GM21447 (cell line): ENCODE measurements at regions not wholly inside any gene's neighbourhood (a gene's known extent, or its start where the extent isn't known, plus 50 kb on each side); places are given as distances from the start of the nearest gene placed in this dataset.
"Not testable (repeated sequence)": the region's sequence is repeated elsewhere in the genome, so short reads cannot be mapped to it uniquely, and the experiment has no call there.

Experiments used
- ATAC-seq: cut with Tn5 transposase; IDR thresholded peaks from one replicate; pipeline ENCODE4 v1.9.1; 2021; ENCODE audit not compliant: unreplicated experiment

GRCh38 chr6:140041571-140042332 lies 667.3 kb upstream of the CITED2 start:
- no peak for ATAC-seq

DNA sequence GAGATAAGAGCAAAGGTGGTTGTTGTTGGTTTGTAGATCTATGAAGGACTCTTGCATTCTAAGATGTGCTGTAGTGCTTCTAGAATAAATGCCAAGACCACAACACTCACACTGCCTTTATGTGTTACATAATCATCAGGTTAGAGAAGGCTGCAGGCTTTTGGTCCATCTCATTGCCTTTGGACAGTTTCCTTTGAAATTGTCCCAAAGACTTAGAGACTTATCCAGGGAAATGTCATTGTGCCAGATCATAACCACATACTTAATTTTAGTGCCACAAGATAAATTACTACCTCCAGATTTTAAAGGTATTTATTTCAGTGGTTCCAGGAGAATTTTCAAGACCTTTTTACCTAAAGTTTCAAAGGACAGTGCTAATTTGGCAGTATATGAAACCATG lies 666.6 kb upstream of the CITED2 start:
- no peak for ATAC-seq

- ATAC-seq = no peak
These were observed 665.9 kb upstream of the CITED2 start for GRCh38 chr6:140040396-140040795.

- no peak for ATAC-seq
These were observed 664.9 kb upstream of the CITED2 start for GRCh38 chr6:140039364-140039763.

DNA sequence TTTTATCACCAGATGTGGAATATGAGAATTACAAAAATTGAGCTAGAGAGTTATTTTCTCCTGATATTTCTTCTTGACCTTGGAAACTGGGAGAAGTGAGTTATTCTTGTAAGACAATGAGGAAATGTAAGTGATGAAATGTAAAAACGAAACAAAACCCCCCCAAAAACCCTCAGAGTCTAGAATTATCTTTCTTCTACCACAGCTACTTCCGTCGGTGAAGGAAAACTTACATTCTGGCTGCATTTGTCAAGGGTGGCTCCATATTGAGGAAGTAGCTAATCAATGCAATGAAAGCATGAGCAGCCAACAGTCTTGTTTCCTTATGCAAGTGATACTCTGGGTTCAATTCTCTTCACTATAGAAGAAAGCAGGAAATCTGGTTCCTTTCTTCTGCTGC lies 661.7 kb upstream of the CITED2 start:
- ATAC-seq = no peak

DNA sequence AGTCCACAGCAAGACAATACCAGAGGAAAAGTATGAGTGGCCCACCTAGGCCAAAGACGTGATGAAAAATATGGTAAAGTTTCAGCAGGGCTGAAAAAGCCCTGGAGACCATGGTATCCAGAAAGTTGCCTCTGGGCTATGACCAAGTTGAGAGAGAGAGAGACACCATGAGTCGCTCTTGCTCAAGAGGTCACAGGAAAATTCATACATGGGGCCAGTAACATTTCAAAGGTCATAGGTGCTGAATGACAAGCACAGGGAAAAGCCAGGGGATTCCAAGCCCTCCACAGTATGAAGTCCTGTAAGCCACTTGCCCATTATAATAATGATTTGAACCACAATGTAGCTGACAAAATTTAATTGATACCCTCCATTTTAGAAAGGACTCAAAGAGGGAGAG lies 657.7 kb upstream of the CITED2 start:
- ATAC-seq = no peak

GRCh38 chr6:140029551-140029950 lies 655.1 kb upstream of the CITED2 start:
- no peak for ATAC-seq

DNA sequence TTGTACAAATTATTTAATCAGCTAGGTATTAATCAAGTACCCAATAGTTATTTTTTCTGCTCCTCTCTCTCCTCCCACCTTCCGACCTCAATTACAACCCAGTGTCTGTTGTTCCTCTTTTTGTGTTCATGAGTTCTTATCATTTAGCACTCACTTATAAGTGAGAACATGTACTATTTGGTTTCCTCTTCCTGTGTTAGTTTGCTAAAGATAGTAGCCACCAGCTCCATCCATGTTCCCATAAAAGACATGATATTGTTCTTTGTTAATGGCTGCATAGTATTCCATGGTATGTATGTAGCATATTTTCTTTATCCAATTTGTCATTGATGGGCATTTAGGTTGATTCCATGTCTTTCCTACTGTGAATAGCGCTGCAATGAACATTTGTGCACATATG lies 652.8 kb upstream of the CITED2 start:
- no peak for ATAC-seq

GRCh38 chr6:140026546-140026945 lies 652.1 kb upstream of the CITED2 start:
- ATAC-seq = no peak

- no peak for ATAC-seq
These were observed 650.7 kb upstream of the CITED2 start for GRCh38 chr6:140025171-140025570.

DNA sequence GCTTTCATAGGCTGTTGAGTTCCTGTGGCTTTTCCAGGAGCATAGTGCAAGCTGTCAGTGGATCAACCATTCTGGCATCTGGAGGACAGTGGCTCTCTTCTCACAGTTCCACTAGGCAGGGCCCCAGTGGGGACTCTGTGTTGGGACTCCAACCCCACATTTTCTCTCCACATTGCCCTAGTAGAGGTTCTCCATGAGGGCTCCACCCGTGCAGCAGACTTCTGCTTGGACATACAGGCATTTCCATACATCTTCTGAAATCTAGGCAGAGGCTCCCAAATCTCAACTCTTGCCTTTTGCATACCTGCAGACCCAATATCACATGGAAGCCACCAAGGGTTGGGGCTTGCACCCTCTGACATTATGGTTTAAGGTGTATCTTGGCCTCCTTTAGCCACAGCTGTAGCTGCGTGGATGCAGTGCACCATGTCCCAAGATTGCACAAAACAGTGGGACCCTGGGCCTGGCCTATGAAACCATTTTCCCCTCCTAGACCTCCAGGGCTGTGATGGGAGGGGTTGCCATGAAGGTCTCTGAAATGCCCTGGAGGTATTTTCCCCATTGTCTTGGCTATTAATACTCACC lies 645.9 kb upstream of the CITED2 start:
- ATAC-seq = no peak

DNA sequence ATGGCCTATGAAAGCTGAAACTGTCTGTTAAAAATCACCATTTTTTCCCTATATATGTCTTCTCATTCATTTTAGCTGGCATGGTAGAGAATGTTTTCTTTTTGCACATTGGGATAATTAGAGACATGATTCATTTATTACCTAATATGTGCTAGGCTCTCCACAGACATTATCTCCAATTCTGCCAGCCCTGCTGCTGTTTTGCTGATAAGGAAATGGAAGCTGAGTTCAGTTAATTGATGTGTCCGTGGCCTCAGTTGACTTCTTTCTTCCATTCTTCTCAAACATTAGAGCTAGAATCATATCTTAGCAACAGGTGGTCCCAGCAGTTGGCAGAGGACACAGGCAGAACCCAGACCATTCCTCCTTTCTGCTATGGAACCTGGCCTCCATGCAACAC lies 644.1 kb upstream of the CITED2 start:
- no peak for ATAC-seq

- no peak for ATAC-seq
These were observed 643.0 kb upstream of the CITED2 start for GRCh38 chr6:140017470-140017869.

DNA sequence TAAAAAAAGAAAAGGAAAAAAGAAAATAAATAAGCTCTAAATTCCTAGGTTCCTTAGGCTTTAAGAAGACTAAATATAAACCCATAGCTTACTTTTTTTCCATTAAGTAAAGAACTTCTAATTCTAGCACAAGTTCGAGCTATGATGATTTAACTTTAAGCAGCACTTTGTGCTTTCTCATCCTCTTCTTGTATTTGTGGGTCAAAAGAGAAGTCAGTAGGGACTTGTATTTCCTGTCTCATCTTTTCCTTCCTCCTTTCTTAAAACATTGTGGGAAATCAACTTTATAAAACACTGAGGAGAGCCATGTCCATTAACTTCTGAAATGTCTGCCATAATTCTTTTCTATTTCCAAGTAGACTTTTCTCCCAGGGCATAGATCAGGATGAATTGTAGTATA lies 637.7 kb upstream of the CITED2 start:
- ATAC-seq = no peak

- ATAC-seq = no peak
These were observed 637.1 kb upstream of the CITED2 start for GRCh38 chr6:140011537-140011936.

DNA sequence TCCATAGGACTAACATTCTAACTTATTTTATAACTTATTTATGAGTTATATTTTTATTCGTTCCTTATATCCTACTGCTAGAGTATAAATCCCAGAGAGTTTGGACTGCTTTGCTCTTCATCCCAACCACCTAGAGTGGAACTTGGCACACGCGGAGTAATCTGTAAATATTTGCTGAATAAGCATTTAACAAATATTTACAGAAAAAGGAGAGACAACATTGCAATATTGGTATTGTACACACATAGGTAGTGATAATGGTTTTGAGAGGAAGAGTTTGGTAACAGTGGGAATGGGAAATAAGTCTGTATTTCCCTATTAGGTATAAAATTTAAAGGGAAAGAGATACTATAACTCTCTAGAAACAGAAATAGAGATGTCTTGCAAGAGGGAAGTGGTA lies 634.8 kb upstream of the CITED2 start:
- ATAC-seq = no peak

DNA sequence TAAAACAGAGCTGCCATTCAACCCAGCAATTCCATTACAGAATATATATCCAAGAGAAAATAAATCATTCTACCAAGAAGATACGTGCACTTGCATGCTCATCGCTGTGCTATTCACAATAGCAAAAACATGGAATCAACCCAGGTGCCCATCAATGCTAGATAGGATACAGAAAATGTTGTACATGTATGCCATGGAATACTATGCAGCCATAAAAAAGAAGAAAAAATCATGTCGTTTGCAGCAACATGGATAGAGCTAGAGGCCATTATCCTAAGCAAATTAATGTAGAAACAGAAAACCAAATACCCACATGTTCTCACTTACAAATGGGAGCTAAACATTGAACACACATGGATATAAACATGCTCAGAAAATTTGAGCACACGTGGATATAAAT lies 633.1 kb upstream of the CITED2 start:
- no peak for ATAC-seq

GRCh38 chr6:140003217-140003616 lies 628.8 kb upstream of the CITED2 start:
- no peak for ATAC-seq

DNA sequence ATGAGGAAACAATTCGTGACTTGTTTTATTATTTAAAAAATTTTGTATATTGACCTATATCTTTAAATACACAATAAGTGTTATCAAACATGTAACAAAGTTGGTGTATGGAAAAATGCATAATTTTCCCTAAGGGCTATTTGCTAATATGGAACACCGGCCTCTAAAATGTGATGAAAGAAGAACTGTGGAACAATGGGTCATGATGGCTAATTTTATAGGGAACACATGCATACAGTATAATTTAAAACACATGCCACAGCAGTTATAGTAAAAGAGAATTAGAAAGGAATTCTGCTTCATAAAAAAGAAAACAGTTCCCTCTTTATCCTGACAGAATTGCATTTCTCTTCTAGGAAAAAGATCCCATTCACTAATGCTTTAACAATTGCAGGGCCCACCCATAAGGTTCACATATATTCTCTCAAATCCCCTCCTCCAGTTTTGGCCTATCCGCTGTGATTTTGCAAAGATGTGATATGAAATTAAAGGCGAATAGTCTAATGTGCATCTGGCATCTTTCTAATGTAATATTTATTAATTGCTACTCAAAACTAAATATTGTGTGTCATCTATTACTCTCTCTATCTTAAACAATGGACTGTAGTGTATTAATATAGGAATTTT lies 628.1 kb upstream of the CITED2 start:
- no peak for ATAC-seq

DNA sequence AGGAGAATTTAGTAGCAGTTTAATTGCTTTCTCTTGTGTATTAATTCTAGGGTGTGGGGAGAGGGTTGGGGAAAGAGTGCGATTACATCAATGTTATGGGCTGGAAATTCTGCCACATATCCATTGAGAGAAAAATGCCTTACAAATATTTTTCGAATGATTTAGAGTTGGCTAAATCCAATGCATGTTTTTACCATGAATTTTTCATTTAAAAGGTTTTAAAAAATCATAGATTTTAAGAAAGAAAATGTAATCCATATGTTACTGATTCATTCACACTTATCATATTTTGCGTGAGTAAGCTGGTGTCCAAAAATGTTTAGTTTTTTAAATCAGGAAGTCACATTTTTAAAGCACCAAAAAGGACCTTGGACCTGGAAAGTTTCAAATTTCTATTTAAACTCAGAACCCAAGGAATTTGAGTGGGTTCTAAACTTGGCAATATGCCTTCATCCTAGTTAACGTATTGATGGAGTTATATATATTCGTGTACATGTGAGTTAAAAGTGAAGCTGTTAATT lies 627.4 kb upstream of the CITED2 start:
- no peak for ATAC-seq

DNA sequence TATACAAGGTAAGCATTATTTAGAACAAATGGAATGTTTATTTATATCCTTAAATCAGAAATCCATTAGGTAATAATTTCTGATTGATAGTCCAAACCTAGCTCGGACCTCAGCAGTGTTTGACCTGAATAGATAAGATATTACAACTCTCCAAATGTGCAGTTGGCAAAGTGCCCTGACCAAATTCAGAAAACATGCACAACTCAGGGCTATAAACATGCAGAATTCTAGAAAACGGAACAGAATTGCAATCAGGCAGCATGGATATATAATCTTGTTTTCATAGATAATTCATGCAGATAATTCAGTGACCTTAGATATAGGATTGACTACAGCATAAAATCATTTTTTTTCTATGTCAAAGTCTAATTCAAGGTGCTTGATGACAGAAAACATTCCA lies 626.6 kb upstream of the CITED2 start:
- ATAC-seq = no peak

DNA sequence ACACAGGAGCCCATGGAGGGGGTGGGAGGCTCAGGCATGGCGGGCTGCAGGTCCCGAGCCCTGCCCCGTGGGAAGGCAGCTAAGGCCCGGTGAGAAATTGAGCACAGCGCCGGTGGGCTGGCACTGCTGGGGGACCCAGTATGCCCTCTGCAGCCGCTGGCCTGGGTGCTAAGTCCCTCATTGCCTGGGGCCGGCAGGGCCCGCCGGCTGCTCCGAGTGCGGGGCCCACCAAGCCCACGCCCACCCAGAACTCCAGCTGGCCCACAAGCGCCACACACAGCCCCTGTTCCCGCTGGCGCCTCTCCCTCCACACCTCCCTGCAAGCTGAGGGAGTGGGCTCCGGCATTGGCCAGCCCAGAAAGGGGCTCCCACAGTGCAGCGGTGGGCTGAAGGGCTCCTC lies 625.2 kb upstream of the CITED2 start:
- not testable (repeated sequence) for ATAC-seq
